ENCODE measurements at regions not wholly inside any gene's neighbourhood (a gene's known extent, or its start where the extent isn't known, plus 50 kb on each side); places are given as distances from the start of the nearest gene placed in this dataset.

GRCh38 chr2:46828135-46828438 lies 87.5 kb downstream of the MCFD2 start:
- WGBS: 90% methylated on average over 3 of the region's 3 CpGs
- no peak overlapping the region for H3K27ac ChIP-seq (replicated peaks in 1 of 4)
- H3K4me3 ChIP-seq: no peak overlapping the region
- peaks cover 0 to 14% (median 2%) of the 10 kb centered on the region in 4 donors for H3K4me1 ChIP-seq
- TF ChIP-seq POLR2AphosphoS5 (IDR thresholded peaks at IDR 0.05) (no peak), CTCF (IDR thresholded peaks at IDR 0.05) (no peak), EP300 (IDR thresholded peaks at IDR 0.05) (no peak), POLR2A (IDR thresholded peaks at IDR 0.05; ENCODE audit: low read depth) (no peak)
- H3K27me3 ChIP-seq: no peaks in the 10 kb centered on the region
- no peak for DNase-seq (ENCODE audit: extremely low spot score)
- H3K9me3 ChIP-seq: no peaks in the 10 kb centered on the region
- intact Hi-C loops (cut with DNase I): no loop called here
- H3K36me3 ChIP-seq: no peaks in the 10 kb centered on the region

GRCh38 chr2:46827274-46828134 lies 88.1 kb downstream of the MCFD2 start:
- H3K27me3 ChIP-seq: no peaks in the 10 kb centered on the region
- H3K4me3 ChIP-seq: no peak overlapping the region
- intact Hi-C loops (cut with DNase I): no loop called here
- H3K9me3 ChIP-seq: no peaks in the 10 kb centered on the region
- no peaks in the 10 kb centered on the region for H3K36me3 ChIP-seq
- TF ChIP-seq EP300 (IDR thresholded peaks at IDR 0.05): no peak
- no peak for TF ChIP-seq CTCF (IDR thresholded peaks at IDR 0.05)
- no peak for DNase-seq (ENCODE audit: extremely low spot score)
- H3K4me1 ChIP-seq: peaks cover 0 to 14% (median 4%) of the 10 kb centered on the region in 4 donors
- WGBS: 95% methylated on average over 12 of the region's 12 CpGs
- no peak overlapping the region for H3K27ac ChIP-seq (replicated peaks in 1 of 4)

- no peaks in the 10 kb centered on the region for H3K36me3 ChIP-seq
- DNase-seq (ENCODE audit: extremely low spot score): no peak
- TF ChIP-seq CTCF (IDR thresholded peaks at IDR 0.05) (no peak), EP300 (IDR thresholded peaks at IDR 0.05) (no peak), POLR2AphosphoS5 (IDR thresholded peaks at IDR 0.05) (no peak), POLR2A (IDR thresholded peaks at IDR 0.05; ENCODE audit: low read depth) (no peak)
- no peak overlapping the region for H3K4me3 ChIP-seq
- no peak overlapping the region for H3K27ac ChIP-seq (replicated peaks in 1 of 4)
- WGBS: 88% methylated on average over 8 of the region's 15 CpGs
- no peaks in the 10 kb centered on the region for H3K27me3 ChIP-seq
- intact Hi-C loops (cut with DNase I): no loop called here
- no peaks in the 10 kb centered on the region for H3K9me3 ChIP-seq
- H3K4me1 ChIP-seq: peaks cover 4 to 22% (median 11%) of the 10 kb centered on the region in 4 donors
These were observed 88.9 kb downstream of the MCFD2 start for GRCh38 chr2:46826569-46827245.

- H3K9me3 ChIP-seq: no peaks in the 10 kb centered on the region
- H3K36me3 ChIP-seq: no peaks in the 10 kb centered on the region
- no peak overlapping the region for H3K27ac ChIP-seq (replicated peaks in 1 of 4)
- no peaks in the 10 kb centered on the region for H3K27me3 ChIP-seq
- peaks cover 7 to 21% (median 14%) of the 10 kb centered on the region in 4 donors for H3K4me1 ChIP-seq
- H3K4me3 ChIP-seq: no peak overlapping the region
- intact Hi-C loops (cut with DNase I): no loop called here
- 97% methylated on average over 6 of the region's 11 CpGs for WGBS
- no peak for DNase-seq (ENCODE audit: extremely low spot score)
- TF ChIP-seq EP300 (IDR thresholded peaks at IDR 0.05): no peak
- TF ChIP-seq POLR2AphosphoS5 (IDR thresholded peaks at IDR 0.05): no peak
- TF ChIP-seq POLR2A (IDR thresholded peaks at IDR 0.05; ENCODE audit: low read depth): no peak
- no peak for TF ChIP-seq CTCF (IDR thresholded peaks at IDR 0.05)
These were observed 89.6 kb downstream of the MCFD2 start for GRCh38 chr2:46825939-46826568.

Measured in esophagus muscularis mucosa (tissue), 4 donors.